IMR-90 (cell line): ENCODE measurements at regions not wholly inside any gene's neighbourhood (a gene's known extent, or its start where the extent isn't known, plus 50 kb on each side); places are given as distances from the start of the nearest gene placed in this dataset.

Experiments used
- ATAC-seq: fragments of 200-7000 bp; cut with Tn5 transposase; 2 replicates; pipeline ENCODE4 v1.9.1; 2020; ENCODE audit warnings: low read depth, mild to moderate bottlenecking, moderate library complexity
- BruUV-seq: library from RNA; stranded (reverse); fragments of 400-500 nt; replicated peaks from 2 replicates; lab custom pipeline; 2021; lab: Mats Ljungman, UMichigan
- CTCF ChIA-PET: fragments of 300-600 bp; formaldehyde crosslinking; extraction: SDS; loops from one replicate; lab custom pipeline; 2021; ENCODE audit warnings: antibody characterized with exemption; lab: Yijun Ruan, JAX
- POLR2A ChIA-PET: fragments of 300-600 bp; sonication (Branson Sonifier 250); formaldehyde crosslinking; loops from one replicate; lab custom pipeline; 2022; ENCODE audit warnings: antibody characterized with exemption; ENCODE audit not compliant: unreplicated experiment; lab: Charles Lee
- DNase-seq: peaks from one replicate; pipeline ENCODE4 v3.0.0; 2013
- H2AFZ ChIP-seq: replicated peaks from 2 replicates; pipeline ENCODE3; 2013; ENCODE audit warnings: low read length, mild to moderate bottlenecking; ENCODE audit not compliant: poor library complexity
- H2AK5ac ChIP-seq: 2 replicates; pipeline ENCODE4 v1.6.1; 2013; ENCODE audit warnings: low read depth, low read length, inconsistent platforms
- H2AK9ac ChIP-seq: replicated peaks from 2 replicates; pipeline ENCODE3; 2013; ENCODE audit warnings: mild to moderate bottlenecking, low read depth, low read length, moderate library complexity; ENCODE audit not compliant: poor library complexity
- H2BK120ac ChIP-seq: 2 replicates; pipeline ENCODE4 v1.6.1; 2013; ENCODE audit warnings: low read depth, low read length, inconsistent platforms
- H2BK15ac ChIP-seq: 3 replicates; pipeline ENCODE4 v1.6.1; 2013; ENCODE audit warnings: low read depth, low read length, inconsistent platforms
- H2BK20ac ChIP-seq: 2 replicates; pipeline ENCODE4 v1.6.1; 2013; ENCODE audit warnings: low read depth, mild to moderate bottlenecking, inconsistent platforms, low read length, moderate library complexity
- H2BK5ac ChIP-seq: 2 replicates; pipeline ENCODE4 v1.6.1; 2013; ENCODE audit warnings: mild to moderate bottlenecking, low read depth, low read length, inconsistent platforms; ENCODE audit not compliant: poor library complexity, severe bottlenecking
- H3K14ac ChIP-seq: replicated peaks from 2 replicates; pipeline ENCODE4 v1.6.1; 2013; ENCODE audit warnings: low read depth, low read length, inconsistent platforms
- H3K18ac ChIP-seq: 2 replicates; pipeline ENCODE4 v1.6.1; 2013; ENCODE audit warnings: low read depth, low read length, control low read depth
- H3K23ac ChIP-seq: 2 replicates; pipeline ENCODE4 v1.6.1; 2013; ENCODE audit warnings: low read depth, low read length, inconsistent platforms
- H3K27ac ChIP-seq: 2 replicates; pipeline ENCODE4 v1.5.1; 2013; ENCODE audit warnings: mild to moderate bottlenecking, control low read depth, low read length; ENCODE audit not compliant: insufficient read depth
- H3K27me3 ChIP-seq: 2 replicates; pipeline ENCODE4 v1.6.1; 2013; ENCODE audit warnings: low read length; ENCODE audit not compliant: control insufficient read depth, insufficient read depth
- H3K36me3 ChIP-seq: 2 replicates; pipeline ENCODE4 v1.6.1; 2013; ENCODE audit warnings: low read length, mixed read lengths; ENCODE audit not compliant: control insufficient read depth, insufficient read depth
- H3K4ac ChIP-seq: 2 replicates; pipeline ENCODE4 v1.6.1; 2013; ENCODE audit warnings: low read depth, low read length, inconsistent platforms
- H3K4me1 ChIP-seq: 2 replicates; pipeline ENCODE4 v1.6.1; 2013; ENCODE audit warnings: low read length, mixed read lengths; ENCODE audit not compliant: control insufficient read depth, insufficient read depth
- H3K4me2 ChIP-seq: 2 replicates; pipeline ENCODE4 v1.6.1; 2013; ENCODE audit warnings: low read depth, mild to moderate bottlenecking, control low read depth, low read length, moderate library complexity
- H3K4me3 ChIP-seq: 2 replicates; pipeline ENCODE4 v1.5.1; 2013; ENCODE audit warnings: low read depth, mild to moderate bottlenecking, control low read depth, low read length, moderate library complexity; ENCODE audit not compliant: insufficient read depth
- H3K56ac ChIP-seq: 2 replicates; pipeline ENCODE4 v1.6.1; 2013; ENCODE audit warnings: low read length, inconsistent platforms; ENCODE audit not compliant: insufficient read depth; ENCODE audit errors: extremely low read depth
- H3K79me1 ChIP-seq, 2 experiments: 2 replicates each; pipeline ENCODE4 v1.6.1; 2013; ENCODE audit warnings: low read length in 2 of 2, inconsistent platforms in 1 of 2, low read depth in 1 of 2
- H3K9ac ChIP-seq: 2 replicates; pipeline ENCODE4 v1.6.1; 2013; ENCODE audit warnings: low read depth, low read length, control low read depth
- H3K9me1 ChIP-seq: 2 replicates; pipeline ENCODE4 v1.6.1; 2013; ENCODE audit warnings: low read length, inconsistent platforms; ENCODE audit not compliant: insufficient read depth
- H3K9me3 ChIP-seq: 2 replicates; pipeline ENCODE4 v1.6.1; 2013; ENCODE audit warnings: low read length; ENCODE audit not compliant: control insufficient read depth, insufficient read depth
- H4K20me1 ChIP-seq: 2 replicates; pipeline ENCODE4 v1.6.1; 2013; ENCODE audit warnings: low read length, inconsistent platforms; ENCODE audit not compliant: insufficient read depth
- H4K5ac ChIP-seq: 2 replicates; pipeline ENCODE4 v1.6.1; 2013; ENCODE audit warnings: mild to moderate bottlenecking, low read depth, low read length, control low read depth
- H4K8ac ChIP-seq, 2 experiments: 2 replicates each; pipeline ENCODE4 v1.6.1; 2013; ENCODE audit warnings: low read depth in 2 of 2, low read length in 2 of 2, control low read depth in 1 of 2, inconsistent platforms in 1 of 2
- H4K91ac ChIP-seq: 2 replicates; pipeline ENCODE4 v1.6.1; 2013; ENCODE audit warnings: low read depth, low read length, inconsistent platforms; ENCODE audit not compliant: insufficient read depth
- BHLHE40 ChIP-seq: fragments of 150-350 bp; IDR thresholded peaks from 2 replicates; pipeline ENCODE4 v1.6.1; 2016; ENCODE audit warnings: mild to moderate bottlenecking, low read depth, low read length
- CEBPB ChIP-seq: IDR thresholded peaks from 2 replicates; pipeline ENCODE4 v1.6.1; 2012; ENCODE audit warnings: low read depth, low read length, improper control_type of control experiment
- FOS ChIP-seq: fragments of 150-350 bp; IDR thresholded peaks from 2 replicates; pipeline ENCODE4 v1.6.1; 2016; ENCODE audit warnings: low read depth, low read length
- MAFK ChIP-seq: IDR thresholded peaks from 2 replicates; pipeline ENCODE4 v1.6.1; 2012; ENCODE audit warnings: low read depth, low read length, improper control_type of control experiment
- MAZ ChIP-seq: IDR thresholded peaks from 2 replicates; pipeline ENCODE4 v1.6.1; 2012; ENCODE audit warnings: low read depth, mild to moderate bottlenecking, low read length, improper control_type of control experiment, moderate library complexity, borderline replicate concordance
- POLR2A ChIP-seq: IDR thresholded peaks from 2 replicates; pipeline ENCODE4 v1.6.1; 2012; ENCODE audit warnings: mild to moderate bottlenecking, low read depth, low read length
- RAD21 ChIP-seq: IDR thresholded peaks from 2 replicates; pipeline ENCODE4 v1.6.1; 2012; ENCODE audit warnings: low read length, improper control_type of control experiment
- RCOR1 ChIP-seq: IDR thresholded peaks from 2 replicates; pipeline ENCODE4 v1.6.1; 2012; ENCODE audit warnings: mild to moderate bottlenecking, low read length, improper control_type of control experiment; ENCODE audit not compliant: insufficient replicate concordance
- RFX5 ChIP-seq: IDR thresholded peaks from 2 replicates; pipeline ENCODE4 v1.8.0; 2012; ENCODE audit warnings: low read depth, mild to moderate bottlenecking, low read length, moderate library complexity
- WGBS, 2 experiments: methylation state at CpG; one replicate each; pipeline versions ENCODE4 v1.1.5 to v1.1.7; 2013; ENCODE audit warnings: missing lambda C conversion rate in 2 of 2; ENCODE audit not compliant: insufficient read length in 1 of 2; ENCODE audit errors: extremely low coverage in 2 of 2; 5-methylcytosine and 5-hydroxymethylcytosine counted together
- dilution Hi-C: fragments of 300-500 bp; cut with HindIII; formaldehyde crosslinking; loops from one replicate; pipeline ENCODE4 v1.14.3; 2018; ENCODE audit warnings: low sequenced_read_pairs; ENCODE audit not compliant: unreplicated experiment
- in situ Hi-C: fragments of 300-500 bp; cut with MboI; formaldehyde crosslinking; loops from 3 replicates; pipeline ENCODE4 v1.14.3; 2019; ENCODE audit warnings: low sequenced_read_pairs, inconsistent platforms, mixed read lengths
- intact Hi-C: fragments of 100-400 bp; cut with micrococcal nuclease; formaldehyde crosslinking; loops from 2 replicates; pipeline ENCODE4 v1.10.0; 2022
- TF ChIP-seq, protein P1 (sequence below): conservative IDR thresholded peaks from 2 replicates; pipeline ENCODE4 v1.5.1; 2012; ENCODE audit warnings: mild to moderate bottlenecking, low read depth, low read length, improper control_type of control experiment
- TF ChIP-seq, protein P2 (sequence below): fragments of 150-350 bp; IDR thresholded peaks from 2 replicates; pipeline ENCODE4 v1.6.1; 2017; ENCODE audit warnings: mild to moderate bottlenecking, antibody characterized with exemption, low read length, low read depth

DNA sequence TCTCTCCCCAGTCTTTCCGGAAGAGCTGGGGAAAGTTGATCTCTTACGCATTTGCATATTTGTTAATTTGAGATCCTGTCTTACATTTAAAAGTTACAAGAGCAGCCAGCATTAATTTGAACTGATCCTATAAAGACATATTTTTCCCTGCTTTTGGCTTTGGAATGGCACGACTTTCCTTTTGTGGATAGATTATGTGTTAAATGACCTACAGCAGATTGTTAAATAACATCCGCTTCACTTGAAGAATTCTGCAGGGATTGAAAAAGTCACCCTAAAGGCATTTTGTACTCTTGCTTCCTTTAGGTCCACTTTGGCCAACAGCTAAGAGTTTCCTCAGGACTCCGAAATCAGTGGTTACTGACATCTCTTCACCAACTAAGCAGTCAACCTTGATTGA lies 334.0 kb downstream of the TBC1D4 start:
- Histone ChIP-seq H3K9me3 (no peaks in the 10 kb centered on the region), H3K14ac (no peak overlapping the region), H2BK120ac (no peak overlapping the region), H2BK5ac (no peak overlapping the region), H3K56ac (no peak overlapping the region), H3K4me2 (no peak overlapping the region), H3K4ac (no peak overlapping the region), H3K4me3 (no peak overlapping the region), H2AFZ (no peak overlapping the region), H4K5ac (no peak overlapping the region), H2BK20ac (no peak overlapping the region), H2AK5ac (no peak overlapping the region), H3K27ac (no peak overlapping the region), H3K4me1 (peaks cover 2% of the 10 kb centered on the region; the same call in 1 of the 2 replicates), H4K20me1 (no peaks in the 10 kb centered on the region), H2BK15ac (no peak overlapping the region), H2AK9ac (no peak overlapping the region), H4K91ac (no peak overlapping the region), H3K79me1 (no peaks in the 10 kb centered on the region), H3K9me1 (no peaks in the 10 kb centered on the region), H3K36me3 (no peaks in the 10 kb centered on the region), H3K27me3 (no peaks in the 10 kb centered on the region; the same call in 1 of the 2 replicates), H3K18ac (no peak overlapping the region), H4K8ac (no peak overlapping the region), H3K23ac (no peak overlapping the region), H3K9ac (no peak overlapping the region)
- CTCF ChIA-PET, result no interaction called here
- DNase-seq, result no peak
- in situ Hi-C loops, result no loop called here
- intact Hi-C loops, result no loop called here
- POLR2A ChIA-PET, result no interaction called here
- TF ChIP-seq, protein P1, sequence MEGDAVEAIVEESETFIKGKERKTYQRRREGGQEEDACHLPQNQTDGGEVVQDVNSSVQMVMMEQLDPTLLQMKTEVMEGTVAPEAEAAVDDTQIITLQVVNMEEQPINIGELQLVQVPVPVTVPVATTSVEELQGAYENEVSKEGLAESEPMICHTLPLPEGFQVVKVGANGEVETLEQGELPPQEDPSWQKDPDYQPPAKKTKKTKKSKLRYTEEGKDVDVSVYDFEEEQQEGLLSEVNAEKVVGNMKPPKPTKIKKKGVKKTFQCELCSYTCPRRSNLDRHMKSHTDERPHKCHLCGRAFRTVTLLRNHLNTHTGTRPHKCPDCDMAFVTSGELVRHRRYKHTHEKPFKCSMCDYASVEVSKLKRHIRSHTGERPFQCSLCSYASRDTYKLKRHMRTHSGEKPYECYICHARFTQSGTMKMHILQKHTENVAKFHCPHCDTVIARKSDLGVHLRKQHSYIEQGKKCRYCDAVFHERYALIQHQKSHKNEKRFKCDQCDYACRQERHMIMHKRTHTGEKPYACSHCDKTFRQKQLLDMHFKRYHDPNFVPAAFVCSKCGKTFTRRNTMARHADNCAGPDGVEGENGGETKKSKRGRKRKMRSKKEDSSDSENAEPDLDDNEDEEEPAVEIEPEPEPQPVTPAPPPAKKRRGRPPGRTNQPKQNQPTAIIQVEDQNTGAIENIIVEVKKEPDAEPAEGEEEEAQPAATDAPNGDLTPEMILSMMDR, result no peak
- TF ChIP-seq, protein P2, sequence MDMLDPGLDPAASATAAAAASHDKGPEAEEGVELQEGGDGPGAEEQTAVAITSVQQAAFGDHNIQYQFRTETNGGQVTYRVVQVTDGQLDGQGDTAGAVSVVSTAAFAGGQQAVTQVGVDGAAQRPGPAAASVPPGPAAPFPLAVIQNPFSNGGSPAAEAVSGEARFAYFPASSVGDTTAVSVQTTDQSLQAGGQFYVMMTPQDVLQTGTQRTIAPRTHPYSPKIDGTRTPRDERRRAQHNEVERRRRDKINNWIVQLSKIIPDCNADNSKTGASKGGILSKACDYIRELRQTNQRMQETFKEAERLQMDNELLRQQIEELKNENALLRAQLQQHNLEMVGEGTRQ, result no peak
- no peak for TF ChIP-seq FOS
- TF ChIP-seq MAFK, result no peak
- TF ChIP-seq CEBPB, result no peak
- no peak for TF ChIP-seq POLR2A
- no peak for TF ChIP-seq RFX5
- no peak for TF ChIP-seq BHLHE40
- TF ChIP-seq MAZ, result no peak
- TF ChIP-seq RCOR1, result no peak
- TF ChIP-seq RAD21, result no peak
- dilution Hi-C loops, result no loop called here
- ATAC-seq, result no peak
- no TSS peak for BruUV-seq
- no CpG with 5 or more reads among the region's 5 CpGs for WGBS, 2 experiments
